ENCODE measurements at regions not wholly inside any gene's neighbourhood (a gene's known extent, or its start where the extent isn't known, plus 50 kb on each side); places are given as distances from the start of the nearest gene placed in this dataset.

DNA sequence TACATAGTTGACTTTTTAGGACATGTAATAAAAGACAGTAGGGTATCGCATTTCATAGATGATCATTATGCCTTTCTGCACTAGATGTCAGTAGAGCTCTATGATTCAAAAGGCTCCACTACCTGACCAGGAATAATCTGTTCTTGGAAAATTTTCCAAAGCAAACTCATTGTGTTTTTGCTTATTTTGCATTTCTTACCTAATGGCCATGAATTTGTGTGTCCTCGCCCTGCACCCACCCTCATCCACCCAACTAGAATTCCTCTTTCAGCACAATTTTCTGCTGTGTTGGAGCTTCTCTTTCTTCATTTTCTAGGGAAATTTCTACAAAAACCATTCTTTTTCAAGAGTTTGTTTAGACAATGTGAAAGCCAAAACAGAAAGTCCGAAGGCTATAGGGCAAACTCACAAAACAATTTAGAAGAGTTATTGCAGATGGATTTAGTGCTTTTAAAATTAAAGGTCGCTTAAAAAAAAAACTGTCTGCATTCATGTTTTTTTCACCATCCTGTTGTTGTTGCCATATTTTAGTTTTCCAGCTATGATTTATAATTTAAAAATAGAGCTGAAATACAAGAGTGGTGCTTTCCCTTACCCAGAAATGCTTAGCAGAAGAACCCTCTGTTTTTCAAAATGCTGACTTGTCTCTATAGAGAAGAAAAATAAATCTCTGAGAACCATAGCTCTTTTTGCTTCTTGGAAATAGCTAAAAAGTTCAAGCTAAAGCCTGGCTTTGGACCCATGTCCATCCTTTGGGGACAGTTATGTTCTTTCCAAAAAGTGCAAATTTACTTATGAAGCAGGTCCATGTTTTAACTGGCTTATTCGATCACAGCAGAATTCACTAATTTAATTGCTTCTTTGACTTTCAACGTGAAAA lies 183.7 kb downstream of the SPATA18 start:
- peak; percentile 78 for DNase-seq

DNA sequence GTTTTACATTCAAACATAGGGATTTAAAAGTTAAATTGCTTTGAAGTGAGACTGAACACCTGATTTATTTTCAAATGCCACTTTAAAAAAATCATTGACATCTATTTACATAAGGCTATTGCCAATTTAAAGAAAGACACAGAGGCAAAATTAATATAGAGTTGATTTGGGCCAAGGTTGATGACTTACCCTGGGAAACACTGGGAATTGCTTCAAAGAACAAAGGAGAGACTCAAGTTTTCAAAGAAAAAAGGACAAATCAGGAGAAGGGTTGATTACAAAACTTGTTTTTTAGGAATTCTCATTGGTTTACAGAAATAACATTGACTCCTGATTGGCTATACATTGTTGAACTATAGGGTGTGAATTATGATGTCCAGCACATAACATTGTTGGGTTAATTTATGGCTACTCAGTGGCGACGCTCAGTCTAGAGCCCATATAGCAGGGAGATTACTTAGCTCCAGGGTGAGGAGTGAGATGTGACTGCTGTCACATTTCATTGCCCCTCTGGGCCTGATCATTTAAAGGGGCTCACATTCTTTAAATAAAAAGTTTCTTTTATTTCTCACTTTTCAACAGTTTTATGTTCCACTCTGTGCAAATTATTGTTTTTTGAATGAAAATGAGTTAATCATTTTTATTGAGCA lies 184.6 kb downstream of the SPATA18 start:
- no peak for DNase-seq

DNA sequence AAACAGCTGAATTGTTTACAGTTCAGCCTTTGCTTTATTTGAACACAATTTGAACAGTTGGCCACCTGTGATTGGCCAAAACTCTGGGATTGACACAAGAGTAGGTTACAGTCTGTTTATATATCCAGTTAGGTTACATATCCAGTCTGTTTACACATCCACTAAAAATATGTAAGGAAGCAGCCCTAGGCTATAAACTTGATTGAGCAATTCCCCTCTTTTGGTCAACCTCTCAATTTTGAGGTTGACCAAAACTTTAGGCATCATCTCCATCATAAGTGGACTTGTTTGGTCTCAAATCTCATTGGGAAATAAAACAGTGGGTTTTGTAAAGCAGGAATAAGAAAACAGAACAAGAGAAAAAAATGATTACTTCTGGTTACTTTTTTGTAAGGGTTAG lies 190.8 kb downstream of the SPATA18 start:
- DNase-seq, result no peak

DNA sequence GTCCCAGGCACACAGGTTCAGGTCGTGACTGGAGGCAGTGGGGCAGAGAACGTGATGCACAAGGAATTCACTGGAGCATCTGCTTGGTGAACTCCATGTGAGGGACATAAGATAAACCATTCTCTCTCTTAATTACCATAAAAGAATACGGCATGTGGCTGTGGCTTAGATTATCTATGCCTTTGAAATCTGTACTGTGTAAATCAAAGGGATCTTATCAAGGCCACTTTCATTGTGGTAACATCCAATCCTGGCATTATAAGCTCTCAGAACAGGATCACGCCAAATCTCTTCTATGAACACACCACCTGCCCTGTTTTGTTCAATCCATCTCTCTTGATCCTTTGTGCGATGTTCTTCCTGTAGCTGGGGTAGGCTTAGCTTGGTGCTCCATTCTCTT lies 192.3 kb downstream of the SPATA18 start:
- DNase-seq, result no peak

DNA sequence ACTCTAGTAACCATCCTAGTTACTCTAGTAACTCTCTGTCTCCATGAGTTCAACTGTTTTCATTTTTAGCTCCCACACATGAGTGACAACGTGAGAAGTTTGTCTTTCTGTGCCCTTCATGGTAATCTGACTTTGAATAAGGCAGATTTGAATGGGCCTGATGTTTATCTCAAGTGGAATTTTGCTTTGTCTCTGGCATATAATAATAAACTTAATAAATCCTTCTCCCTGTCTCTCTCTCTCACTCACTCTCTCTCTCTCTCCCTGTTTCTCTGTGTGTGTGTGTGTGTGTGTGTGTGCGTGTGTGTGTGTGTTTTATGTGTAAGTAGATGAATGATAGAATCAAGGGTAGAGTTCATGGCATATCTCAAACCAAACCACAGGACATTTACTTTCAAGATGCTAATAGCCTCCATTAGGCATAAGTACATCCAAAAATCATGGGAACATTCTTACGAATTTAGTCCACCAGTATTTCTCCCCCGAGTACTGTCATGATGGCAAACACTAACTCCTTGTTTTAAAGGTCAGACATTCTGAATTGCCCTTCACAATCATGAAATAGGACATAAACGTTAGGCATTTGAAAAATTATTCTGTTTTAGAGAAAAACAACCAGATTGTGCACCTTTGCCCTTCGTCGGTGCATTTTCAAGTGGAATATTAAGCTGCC lies 193.1 kb downstream of the SPATA18 start:
- DNase-seq, result no peak

DNA sequence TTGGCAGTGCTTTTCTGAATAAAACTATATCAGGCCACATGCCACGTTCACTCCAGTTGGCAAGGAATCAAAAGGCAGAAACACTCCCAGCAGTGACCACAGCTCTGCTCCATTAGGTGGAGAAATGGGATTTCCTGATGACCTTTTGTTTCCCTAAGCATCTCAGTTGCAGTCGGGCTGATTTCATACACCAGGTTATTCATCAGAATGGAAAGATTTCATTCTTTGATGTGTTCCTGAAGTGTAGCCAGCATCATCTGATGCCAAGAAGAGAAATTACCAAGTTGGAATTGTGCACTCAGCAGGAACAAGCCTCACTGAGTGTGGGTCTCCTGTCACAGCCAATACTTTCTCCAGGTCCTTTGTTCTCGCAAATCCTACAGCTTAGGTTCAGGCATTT lies 193.7 kb downstream of the SPATA18 start:
- no peak for DNase-seq

DNA sequence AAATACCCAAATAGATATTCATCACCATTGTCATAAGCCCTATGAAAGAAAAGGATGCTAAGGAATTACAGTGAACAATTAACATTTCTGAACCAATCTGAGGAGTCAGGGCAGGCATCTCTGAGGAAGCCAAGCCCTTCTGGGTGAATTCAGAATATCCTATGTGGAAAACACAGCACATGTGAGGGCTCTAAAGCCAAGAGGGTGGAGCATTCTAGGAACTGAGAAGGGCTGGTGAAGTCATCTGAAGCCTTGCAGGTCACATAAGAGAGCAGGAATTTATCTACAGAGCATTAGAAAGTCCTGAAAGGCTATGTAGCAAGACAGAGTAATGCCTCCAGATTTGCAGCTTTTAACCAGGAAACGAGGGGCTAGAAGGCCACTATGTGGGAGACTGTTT lies 195.7 kb downstream of the SPATA18 start:
- DNase-seq, result no peak

DNA sequence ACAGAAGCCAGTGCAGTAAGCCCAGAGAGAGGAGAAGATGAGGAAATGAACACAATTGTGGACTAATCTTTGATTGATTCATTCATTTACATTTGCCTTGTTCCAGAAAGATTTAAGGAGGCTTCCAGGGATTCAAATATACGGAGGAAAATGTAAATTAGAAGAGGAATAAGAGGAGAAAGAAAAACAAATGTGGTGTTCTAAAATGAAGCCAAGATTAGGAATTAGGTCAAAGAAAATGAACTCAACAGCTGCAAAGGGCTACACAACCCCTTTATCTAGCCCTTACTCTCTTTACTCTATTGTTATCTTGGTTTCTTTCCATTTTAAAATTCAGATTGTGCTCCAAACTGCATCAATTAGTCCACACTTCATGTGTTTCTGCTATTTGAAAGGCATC lies 196.8 kb downstream of the SPATA18 start:
- DNase-seq, result no peak

DNA sequence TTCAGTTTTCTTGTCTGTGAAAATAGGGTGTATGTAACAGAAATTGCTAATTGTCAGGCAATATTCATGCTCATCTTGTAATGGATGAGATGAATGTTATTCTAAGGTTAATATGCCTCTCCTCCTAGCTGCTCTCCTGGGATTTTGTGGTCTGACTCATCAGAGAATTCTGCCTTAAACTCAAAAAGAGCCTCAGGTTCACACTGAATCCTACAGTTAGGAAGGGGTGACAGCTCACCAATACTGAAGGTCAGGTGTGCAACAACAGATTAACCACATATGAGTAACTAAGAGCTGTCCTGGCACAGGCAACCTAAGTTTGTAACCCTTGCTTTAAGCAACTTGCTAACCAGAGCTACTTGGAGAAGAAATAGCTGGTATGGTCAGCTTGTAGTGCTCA lies 197.7 kb downstream of the SPATA18 start:
- no peak for DNase-seq

DNA sequence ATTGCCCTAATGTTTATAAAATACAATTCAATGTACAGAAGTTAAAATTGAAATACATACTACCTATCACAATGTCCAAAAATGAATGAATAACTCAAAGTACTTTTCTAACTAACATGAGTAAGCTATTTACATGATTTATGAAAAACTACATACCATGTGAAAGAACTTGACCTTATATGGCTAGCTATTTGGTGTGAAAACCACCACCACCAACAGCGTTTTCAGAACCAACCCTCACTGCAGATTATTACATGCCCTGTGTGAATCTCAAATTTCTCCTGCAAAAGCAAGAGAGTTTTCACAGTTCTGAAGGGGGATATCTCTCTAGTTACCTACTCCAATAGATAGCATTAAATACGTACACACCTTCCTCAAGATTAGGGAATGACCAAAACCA lies 198.5 kb downstream of the SPATA18 start:
- no peak for DNase-seq

DNA sequence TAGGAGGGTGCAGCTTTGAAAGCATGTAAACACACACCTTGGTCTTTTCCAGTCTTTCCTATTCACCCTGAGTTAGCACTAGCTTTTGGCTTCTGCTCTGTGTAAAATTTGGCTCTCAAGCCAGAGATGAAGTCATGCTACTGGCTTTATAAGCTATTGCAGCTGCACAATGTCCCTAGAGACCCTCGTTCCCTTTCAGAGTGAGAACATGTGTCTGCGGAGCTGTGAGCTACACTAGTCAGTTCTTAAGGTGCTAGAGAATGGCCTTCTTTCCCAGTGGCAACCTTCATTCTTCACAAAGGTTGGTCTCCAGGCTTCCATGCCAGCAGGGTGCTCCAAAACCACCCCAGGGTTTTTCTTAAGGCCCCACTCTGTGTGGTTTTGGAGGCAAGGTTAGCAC lies 199.1 kb downstream of the SPATA18 start:
- peak; percentile 90 for DNase-seq

DNA sequence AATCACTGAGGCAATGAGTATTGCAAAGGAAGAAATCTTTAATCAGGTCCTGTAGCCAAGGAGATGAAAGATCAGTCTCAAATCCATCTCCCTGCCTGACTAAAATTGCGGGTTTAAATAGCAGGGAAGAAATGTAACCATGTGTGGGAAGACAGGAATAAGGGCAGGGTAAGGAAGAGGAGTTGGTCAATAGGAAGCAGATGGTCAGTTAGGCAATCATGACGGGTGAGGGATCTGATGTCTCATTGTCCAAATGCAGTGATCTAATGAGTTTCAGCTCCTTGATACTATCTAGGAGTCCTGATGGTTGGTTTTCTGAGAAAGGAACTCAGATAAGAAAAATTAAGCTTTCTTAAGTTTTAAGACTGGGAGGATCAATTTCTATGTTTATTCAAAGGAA lies 200.8 kb downstream of the SPATA18 start:
- DNase-seq, result no peak

DNA sequence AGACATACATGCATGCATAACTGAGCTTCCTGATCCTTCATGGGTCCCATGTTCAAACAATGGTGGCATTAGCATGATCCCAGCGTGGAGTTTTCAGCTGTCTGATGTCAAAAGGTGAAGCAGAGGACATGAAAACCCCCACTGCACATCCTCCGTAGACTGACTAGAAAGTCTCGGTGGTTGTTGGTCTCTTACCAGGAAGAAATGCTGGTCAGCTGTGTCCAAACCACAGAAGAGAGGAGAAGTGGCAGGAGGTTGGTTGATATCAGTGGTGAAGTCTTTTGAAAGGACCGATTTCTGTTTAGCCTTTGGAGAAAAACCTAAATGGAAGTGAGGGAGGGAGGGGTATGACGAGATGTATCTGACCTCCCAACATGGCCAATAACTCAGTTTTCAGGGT lies 201.9 kb downstream of the SPATA18 start:
- DNase-seq, result no peak

DNA sequence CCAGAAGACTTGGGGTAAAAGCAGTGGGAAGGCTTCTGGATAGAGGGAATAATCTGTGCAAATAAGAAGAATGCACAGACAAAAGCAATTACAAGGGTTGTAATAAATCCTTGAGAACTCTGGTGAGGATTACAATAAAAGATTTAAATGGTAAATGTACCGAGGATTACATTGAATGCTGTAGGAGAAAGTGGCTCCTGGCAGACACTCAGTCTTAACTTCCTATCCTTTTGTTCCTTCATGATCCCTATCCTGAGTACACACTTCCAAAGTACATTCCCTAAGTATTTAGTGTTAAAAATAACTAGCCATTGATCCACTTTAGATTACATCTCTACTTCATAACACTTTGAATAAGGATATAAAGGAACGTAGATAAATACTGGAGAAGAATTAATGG lies 205.4 kb downstream of the SPATA18 start:
- no peak for DNase-seq

DNA sequence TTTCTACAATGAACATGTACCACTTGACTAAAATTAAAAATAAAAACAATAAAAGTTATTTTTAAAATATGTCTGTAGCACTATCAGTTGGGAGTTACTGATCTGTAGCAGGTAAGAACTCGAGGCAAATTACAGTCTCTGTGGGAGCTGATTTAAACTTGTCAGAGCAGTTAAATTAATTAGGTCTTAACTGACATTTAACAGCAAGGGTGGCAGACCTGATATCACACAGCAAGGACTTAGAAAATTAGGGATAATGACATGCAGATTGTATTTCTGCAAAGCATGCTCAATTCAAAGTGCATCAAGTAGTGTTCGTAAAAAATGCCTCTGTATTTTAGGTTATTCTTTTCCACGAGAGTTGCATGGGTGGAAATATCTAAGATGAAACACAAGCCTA lies 208.9 kb downstream of the SPATA18 start:
- no peak for DNase-seq

DNA sequence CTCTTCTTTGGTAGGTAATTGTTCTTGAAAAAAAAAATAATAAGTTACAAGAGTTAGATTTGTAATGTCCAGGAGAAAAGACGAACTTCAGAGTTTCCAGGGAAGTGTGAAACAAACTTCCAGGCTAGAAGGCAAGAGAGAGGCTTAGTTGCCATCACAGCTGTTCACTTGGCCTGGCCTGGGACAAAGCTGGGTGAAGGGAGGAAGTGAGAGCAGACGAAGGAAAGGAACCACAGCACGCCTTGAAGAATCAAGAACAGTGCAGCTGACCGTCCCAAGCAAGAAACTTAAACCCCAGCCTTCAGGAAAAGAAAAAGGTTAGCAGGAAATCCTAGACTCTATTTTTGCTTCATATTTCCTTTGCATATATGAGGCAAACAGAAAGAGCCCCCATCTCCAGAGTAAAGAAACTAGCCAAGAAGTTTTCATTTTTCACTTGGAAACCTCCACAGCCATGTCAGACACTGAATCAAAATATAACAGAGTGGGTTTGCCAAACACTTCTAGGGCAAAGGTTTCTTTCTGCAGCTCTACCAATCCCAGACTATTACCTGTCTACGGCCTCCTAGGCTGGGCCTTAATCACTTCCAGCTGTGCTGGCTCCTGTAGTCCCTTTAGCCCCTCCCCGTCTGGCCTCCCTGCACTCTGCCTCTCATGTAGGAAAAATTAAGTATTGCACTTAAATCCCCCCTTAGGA lies 209.6 kb downstream of the SPATA18 start:
- DNase-seq, result peak; percentile 79

DNA sequence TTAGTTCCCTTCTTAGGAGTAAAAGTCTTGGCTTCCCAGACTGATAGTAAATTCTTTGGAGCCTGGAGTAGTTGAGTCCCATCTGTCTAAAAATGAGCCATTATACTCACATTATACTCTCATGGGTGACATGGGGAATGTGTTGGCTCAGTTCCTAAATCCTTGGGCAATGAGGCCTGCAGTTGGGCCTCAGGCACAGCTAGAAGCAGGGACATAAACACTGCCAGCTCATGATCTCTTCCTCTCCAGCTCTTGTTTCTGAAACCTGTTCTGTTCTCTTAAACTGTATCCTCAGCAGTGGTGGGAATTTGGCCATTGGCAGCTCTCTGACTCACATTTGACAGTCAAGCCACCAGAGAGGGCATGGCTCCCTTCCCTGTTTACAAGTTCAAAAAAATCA lies 212.5 kb downstream of the SPATA18 start:
- no peak for DNase-seq

DNA sequence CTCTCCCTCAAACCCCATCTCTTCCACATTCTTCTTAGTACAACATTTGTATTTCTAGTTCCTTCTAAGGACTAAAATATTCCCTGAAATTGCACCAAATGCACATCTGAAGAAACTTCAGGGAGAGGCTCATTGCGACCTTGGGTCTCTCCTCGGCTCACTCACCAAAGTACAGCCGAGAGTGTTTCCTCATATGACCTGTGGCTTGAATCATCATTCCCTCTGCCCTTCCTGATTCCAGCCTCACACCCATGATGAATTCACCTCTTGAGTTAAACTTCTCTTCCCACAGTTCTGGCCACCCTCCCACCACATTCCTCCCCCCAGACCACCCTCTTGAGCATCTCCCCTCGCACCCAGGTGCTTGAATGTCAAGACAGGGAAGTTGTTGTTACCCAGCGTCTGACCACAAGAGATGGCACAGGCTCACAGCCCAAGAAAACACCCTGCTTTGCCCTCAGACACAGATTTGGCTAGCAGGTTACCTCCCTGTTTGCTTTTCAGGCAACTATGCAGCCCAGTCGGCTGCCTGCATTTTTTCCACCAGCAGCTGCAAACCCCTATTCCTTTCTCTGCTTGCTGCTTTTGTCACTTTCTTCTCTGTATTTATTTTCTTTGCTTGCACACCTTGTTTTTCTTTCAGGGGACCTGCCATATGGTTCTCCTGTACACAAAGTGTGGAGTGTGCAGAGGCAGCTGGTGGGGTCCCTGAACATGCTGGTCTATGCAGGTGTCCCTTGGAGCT lies 214.8 kb downstream of the SPATA18 start:
- no peak for DNase-seq

DNA sequence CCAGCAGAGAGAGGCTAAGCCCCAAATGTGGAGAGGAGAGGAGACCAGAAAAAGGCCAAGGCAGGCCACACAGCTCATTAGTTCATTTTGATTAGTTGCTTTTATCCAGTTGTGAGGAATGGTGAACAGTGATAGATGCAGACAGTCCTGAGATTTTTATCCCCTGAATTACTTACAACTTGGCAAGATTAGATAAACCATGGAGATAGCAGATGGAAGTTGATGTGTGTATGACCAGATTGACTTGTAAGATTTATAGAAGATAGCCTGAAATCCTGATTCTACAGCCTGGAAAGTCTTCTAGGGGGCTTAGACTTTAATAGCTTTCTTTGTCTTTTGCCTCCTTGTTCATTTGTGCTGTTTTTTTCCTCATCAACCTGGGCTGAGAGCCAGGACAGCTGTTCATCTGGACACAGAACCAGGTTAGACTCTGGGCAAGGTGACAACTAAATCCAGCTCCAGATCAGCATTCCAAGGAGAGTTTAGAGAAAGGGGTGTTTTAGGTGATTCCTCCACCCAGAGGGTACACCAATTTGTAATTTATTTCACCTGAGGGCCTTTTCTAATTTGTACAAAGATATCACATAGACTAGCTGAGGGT lies 215.5 kb downstream of the SPATA18 start:
- peak; percentile 59 for DNase-seq

DNA sequence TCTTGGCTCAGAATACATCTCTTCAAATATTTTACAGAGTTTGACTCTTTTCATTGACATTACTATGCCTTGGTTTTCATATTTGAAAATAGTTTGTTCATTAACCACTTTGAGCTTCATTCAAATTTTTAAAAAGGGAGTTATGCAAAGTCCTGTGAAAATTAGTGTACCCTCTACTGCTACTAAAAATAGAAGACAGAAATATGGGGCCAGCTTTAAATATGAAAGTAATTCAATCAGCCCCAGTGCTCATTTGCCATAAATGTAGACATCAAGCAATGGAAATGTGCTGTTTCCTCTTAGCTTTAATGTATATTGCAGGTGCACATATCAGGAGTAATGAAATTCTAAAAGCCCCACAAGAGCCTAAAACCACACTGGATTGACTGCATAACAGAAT lies 218.7 kb downstream of the SPATA18 start:
- DNase-seq, result no peak

DNA sequence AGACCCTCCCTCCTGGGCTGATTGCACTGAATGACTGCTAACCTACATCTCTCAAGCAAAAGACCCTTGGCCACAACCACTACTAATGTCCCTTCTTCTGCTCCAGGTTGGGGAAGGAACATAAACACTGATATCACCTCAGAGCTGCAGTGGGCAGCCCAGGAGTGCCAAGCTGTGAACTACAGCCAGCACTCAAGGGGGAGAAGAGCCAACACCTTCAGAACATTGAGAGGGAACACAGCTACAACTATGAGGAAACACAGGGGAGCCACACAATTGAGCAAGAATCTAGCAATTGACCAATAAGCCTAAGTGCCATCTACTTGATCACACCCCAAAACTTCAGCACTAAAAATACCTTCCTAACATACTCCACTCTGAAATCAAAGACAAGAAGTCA lies 222.8 kb downstream of the SPATA18 start:
- no peak for DNase-seq

All from hindlimb muscle (tissue), 1 donor.